ENCODE measurements at regions not wholly inside any gene's neighbourhood (a gene's known extent, or its start where the extent isn't known, plus 50 kb on each side); places are given as distances from the start of the nearest gene placed in this dataset.

DNA sequence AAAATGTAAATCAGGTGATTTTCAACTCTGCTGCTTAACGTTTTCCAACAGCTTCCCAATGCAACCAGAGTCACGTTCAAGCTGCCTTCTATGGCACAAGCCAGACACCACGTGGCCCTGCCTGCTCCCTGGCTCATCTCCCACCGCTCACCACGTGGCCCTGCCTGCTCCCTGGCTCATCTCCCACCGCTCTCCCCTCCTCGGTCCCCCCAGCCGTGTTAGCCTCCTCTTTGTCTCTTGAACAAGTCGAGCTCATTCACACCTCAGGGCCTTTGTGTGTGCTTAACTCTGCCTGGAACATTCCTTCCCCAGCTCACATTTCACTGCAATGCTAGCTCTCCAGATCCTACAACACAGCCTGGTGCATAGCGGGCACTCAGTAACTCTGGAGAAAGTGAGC lies 307.6 kb downstream of the CTTN start:
- TF ChIP-seq CTCF (conservative IDR thresholded peaks at IDR 0.05; ENCODE audit: low read depth, low read length), result no peak
- no peak for TF ChIP-seq EZH2 (IDR thresholded peaks at IDR 0.05; ENCODE audit: borderline replicate concordance, low read depth, low read length, poor library complexity, severe bottlenecking)

All from A673 (cell line).